Spleen (tissue), 7 donors: ENCODE measurements at regions not wholly inside any gene's neighbourhood (a gene's known extent, or its start where the extent isn't known, plus 50 kb on each side); places are given as distances from the start of the nearest gene placed in this dataset.

Experiments
- CTCF ChIP-seq, 11 experiments: fragments of 200-600 bp in 7 of 11; fragments of 450-650 bp in 4 of 11; sonication (generic) in 4 of 11; IDR thresholded peaks in 8 of 11; conservative IDR thresholded peaks in 3 of 11; 1 replicate in 7 of 11; 2 replicates in 4 of 11; pipeline versions ENCODE4 v1.4.0 to v1.8.0; 2016 to 2021; ENCODE audit warnings: antibody characterized with exemption in 11 of 11, inconsistent platforms in 4 of 11, mild to moderate bottlenecking in 1 of 11
- POLR2A ChIP-seq, 3 donors: fragments of 450-650 bp; IDR thresholded peaks; one replicate each; pipeline ENCODE4 v1.5.1; 2017; ENCODE audit warnings: antibody characterized with exemption in 3 of 3, mild to moderate bottlenecking in 1 of 3
- POLR2AphosphoS5 ChIP-seq, 3 donors: sonication (generic); formaldehyde crosslinking; IDR thresholded peaks; one replicate each; pipeline ENCODE4 v1.5.1; 2017; ENCODE audit warnings: antibody characterized with exemption in 3 of 3
- donor health status: DM: no; HTN: no; CAD: no; lungs with moderate emphysema.
- donor health status: DM: no; HTN: no; CAD: no.
- donor health status: DM: no; HTN: no; CAD: no.

GRCh38 chr3:59131016-59131766, 81.4 kb upstream of the CFAP20DC start:
- TF ChIP-seq CTCF (IDR thresholded peaks at IDR 0.05 in 8 of 11, conservative IDR thresholded peaks at IDR 0.05 in 3 of 11) (no peak), POLR2AphosphoS5 (IDR thresholded peaks at IDR 0.05) (no peak), POLR2A (IDR thresholded peaks at IDR 0.05) (no peak)
